Calu3 (cell line): ENCODE measurements at regions not wholly inside any gene's neighbourhood (a gene's known extent, or its start where the extent isn't known, plus 50 kb on each side); places are given as distances from the start of the nearest gene placed in this dataset.

ENCODE experiments used
- BruUV-seq: library from RNA; stranded (reverse); fragments of 400-500 nt; replicated peaks from 2 replicates; lab custom pipeline; 2021; lab: Mats Ljungman, UMichigan
- CTCF ChIA-PET: fragments of 300-600 bp; sonication (Branson Sonifier 250); formaldehyde crosslinking; loops from one replicate; lab custom pipeline; 2022; ENCODE audit warnings: antibody characterized with exemption; lab: Charles Lee
- DNase-seq: peaks from one replicate; pipeline ENCODE4 v3.0.0; 2022
- H3K27ac Mint-ChIP-seq: one replicate; pipeline ENCODE4 v1.8.0; 2022; ENCODE audit warnings: mixed read lengths; ENCODE audit not compliant: unreplicated experiment
- H3K27me3 Mint-ChIP-seq: one replicate; pipeline ENCODE4 v1.8.0; 2022; ENCODE audit warnings: mixed read lengths; ENCODE audit not compliant: unreplicated experiment
- H3K36me3 Mint-ChIP-seq: one replicate; pipeline ENCODE4 v1.8.0; 2022; ENCODE audit warnings: mild to moderate bottlenecking, moderate library complexity, mixed read lengths; ENCODE audit not compliant: insufficient read depth, unreplicated experiment
- H3K4me1 Mint-ChIP-seq: one replicate; pipeline ENCODE4 v1.8.0; 2022; ENCODE audit warnings: mild to moderate bottlenecking, low read depth, mixed read lengths; ENCODE audit not compliant: unreplicated experiment
- H3K4me3 Mint-ChIP-seq: one replicate; pipeline ENCODE4 v1.8.0; 2022; ENCODE audit warnings: mild to moderate bottlenecking, low read depth, moderate library complexity, mixed read lengths; ENCODE audit not compliant: unreplicated experiment
- H3K9me3 Mint-ChIP-seq: one replicate; pipeline ENCODE4 v1.8.0; 2022; ENCODE audit warnings: low read depth, mixed read lengths; ENCODE audit not compliant: unreplicated experiment
- CTCF ChIP-seq: fragments of 200-600 bp; IDR thresholded peaks from one replicate; pipeline ENCODE4 v1.8.0; 2022; ENCODE audit warnings: antibody characterized with exemption; ENCODE audit not compliant: unreplicated experiment
- intact Hi-C: fragments of 100-400 bp; cut with micrococcal nuclease; formaldehyde crosslinking; loops from one replicate; pipeline ENCODE4 v1.10.0; 2022; ENCODE audit not compliant: unreplicated experiment

- intact Hi-C loops: loop anchor here (10.0 kb wide), 1 partner anchor 211 kb away; no protein-coding TSS in a partner anchor
- no peak for TF ChIP-seq CTCF
- H3K4me3 Mint-ChIP-seq: no peak overlapping the region
- peaks cover 5% of the 10 kb centered on the region for H3K9me3 Mint-ChIP-seq
- peak; percentile 18 for DNase-seq
- no peaks in the 10 kb centered on the region for H3K27me3 Mint-ChIP-seq
- H3K27ac Mint-ChIP-seq: peak overlapping the region; percentile 38
- peaks cover 30% of the 10 kb centered on the region for H3K4me1 Mint-ChIP-seq
- TSS peak; percentile 64 for BruUV-seq
- peaks cover 5% of the 10 kb centered on the region for H3K36me3 Mint-ChIP-seq
- CTCF ChIA-PET: no interaction called here
Observed at GRCh38 chr4:11715753-11716521, 287.2 kb upstream of the HS3ST1 start.

- CTCF ChIA-PET: interaction anchor here (1.0 kb wide), 1 partner anchor 55 kb away, joined by 3 read pairs; no protein-coding TSS in a partner anchor
- intact Hi-C loops: loop anchor here (5.0 to 10.0 kb wide), 2 partner anchors 43 to 206 kb away; no protein-coding TSS in a partner anchor
- BruUV-seq: no TSS peak
- H3K27ac Mint-ChIP-seq: peak overlapping the region; percentile 43
- peaks cover 2% of the 10 kb centered on the region for H3K9me3 Mint-ChIP-seq
- TF ChIP-seq CTCF: no peak
- no peaks in the 10 kb centered on the region for H3K27me3 Mint-ChIP-seq
- H3K4me1 Mint-ChIP-seq: peaks cover 20% of the 10 kb centered on the region
- H3K36me3 Mint-ChIP-seq: no peaks in the 10 kb centered on the region
- no peak overlapping the region for H3K4me3 Mint-ChIP-seq
- no peak for DNase-seq
Observed at GRCh38 chr4:11710453-11711093, 281.9 kb upstream of the HS3ST1 start.

GRCh38 chr4:11704186-11704830 lies 275.6 kb upstream of the HS3ST1 start:
- Mint-ChIP-seq H3K4me3 (no peak overlapping the region), H3K36me3 (no peaks in the 10 kb centered on the region), H3K4me1 (peaks cover 17% of the 10 kb centered on the region), H3K27ac (peak overlapping the region; percentile 63), H3K27me3 (no peaks in the 10 kb centered on the region), H3K9me3 (no peaks in the 10 kb centered on the region)
- TF ChIP-seq CTCF: no peak
- intact Hi-C loops: no loop called here
- DNase-seq: no peak
- no TSS peak for BruUV-seq
- CTCF ChIA-PET: no interaction called here

- DNase-seq: no peak
- TF ChIP-seq CTCF: no peak
- Mint-ChIP-seq H3K9me3 (no peaks in the 10 kb centered on the region), H3K27me3 (no peaks in the 10 kb centered on the region), H3K4me1 (peaks cover 30% of the 10 kb centered on the region), H3K4me3 (no peak overlapping the region), H3K36me3 (no peaks in the 10 kb centered on the region), H3K27ac (no peak overlapping the region)
- CTCF ChIA-PET: no interaction called here
- intact Hi-C loops: no loop called here
- no TSS peak for BruUV-seq
Observed at GRCh38 chr4:11702886-11703557, 274.3 kb upstream of the HS3ST1 start.
